GM13976 (cell line): ENCODE measurements at regions not wholly inside any gene's neighbourhood (a gene's known extent, or its start where the extent isn't known, plus 50 kb on each side); places are given as distances from the start of the nearest gene placed in this dataset.

Experiments
- DNase-seq: peaks from one replicate; pipeline ENCODE4 v3.0.0; 2012; ENCODE audit warnings: low spot score
- CTCF ChIP-seq: IDR thresholded peaks from 2 replicates; pipeline ENCODE4 v1.5.1; 2012; ENCODE audit warnings: borderline replicate concordance, mild to moderate bottlenecking; ENCODE audit not compliant: insufficient read depth; ENCODE audit errors: extremely low read depth, missing control alignments, control extremely low read depth
- in situ Hi-C: fragments of 300-500 bp; cut with MboI; formaldehyde crosslinking; loops from one replicate; pipeline ENCODE4 v1.12.0; 2022; ENCODE audit warnings: low sequenced_read_pairs, mixed read lengths, inconsistent platforms; ENCODE audit not compliant: unreplicated experiment

DNA sequence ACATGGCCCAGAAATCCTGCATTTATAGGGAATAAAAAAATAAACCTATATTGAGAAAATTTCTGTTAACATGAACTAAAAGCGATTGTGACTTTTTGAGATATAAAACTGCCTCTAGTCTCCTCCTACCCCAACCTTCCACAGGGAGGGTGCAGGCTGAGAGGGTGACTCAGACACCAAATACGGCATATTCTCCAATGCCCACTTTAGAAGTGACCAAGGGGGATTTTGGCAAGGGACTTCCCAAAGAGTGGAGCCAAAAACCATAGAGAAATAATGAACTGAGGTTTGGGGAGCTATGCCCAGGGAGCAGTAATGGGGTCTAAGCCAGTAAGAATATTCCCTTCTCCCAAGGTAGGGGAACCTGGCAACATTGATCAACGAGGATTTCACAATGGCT is 124.9 kb upstream of the ZC3H12C start:
- in situ Hi-C loops, result loop anchor here (25.0 kb wide), 1 partner anchor 394 kb away; no protein-coding TSS in a partner anchor
- no peak for TF ChIP-seq CTCF
- no peak for DNase-seq

- TF ChIP-seq CTCF, result no peak
- in situ Hi-C loops, result loop anchor here (25.0 kb wide), 1 partner anchor 394 kb away; no protein-coding TSS in a partner anchor
- no peak for DNase-seq
Observed at GRCh38 chr11:109968781-109969180, 124.4 kb upstream of the ZC3H12C start.

- no peak for DNase-seq
- in situ Hi-C loops, result loop anchor here (25.0 kb wide), 1 partner anchor 392 kb away; no protein-coding TSS in a partner anchor
- no peak for TF ChIP-seq CTCF
Observed at GRCh38 chr11:109970516-109971183, 122.5 kb upstream of the ZC3H12C start.

DNA sequence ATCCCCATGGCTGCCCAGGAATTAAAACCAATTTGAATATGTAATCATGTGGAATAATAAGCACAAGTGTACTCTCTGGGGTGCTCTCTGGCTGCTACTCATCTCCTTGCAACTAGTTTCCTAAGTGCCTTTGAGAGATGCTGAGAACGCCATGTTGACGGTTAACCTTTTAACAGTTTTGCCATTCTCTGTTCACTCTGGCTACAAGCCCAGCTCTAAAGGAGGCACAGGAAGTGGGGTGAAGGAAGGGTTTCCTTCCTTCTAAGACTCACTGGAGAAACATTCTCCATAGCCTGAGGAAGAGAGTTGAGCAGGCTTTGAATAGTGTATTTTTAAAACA is 122.0 kb upstream of the ZC3H12C start:
- in situ Hi-C loops, result loop anchor here (25.0 kb wide), 1 partner anchor 391 kb away; no protein-coding TSS in a partner anchor
- DNase-seq, result no peak

DNA sequence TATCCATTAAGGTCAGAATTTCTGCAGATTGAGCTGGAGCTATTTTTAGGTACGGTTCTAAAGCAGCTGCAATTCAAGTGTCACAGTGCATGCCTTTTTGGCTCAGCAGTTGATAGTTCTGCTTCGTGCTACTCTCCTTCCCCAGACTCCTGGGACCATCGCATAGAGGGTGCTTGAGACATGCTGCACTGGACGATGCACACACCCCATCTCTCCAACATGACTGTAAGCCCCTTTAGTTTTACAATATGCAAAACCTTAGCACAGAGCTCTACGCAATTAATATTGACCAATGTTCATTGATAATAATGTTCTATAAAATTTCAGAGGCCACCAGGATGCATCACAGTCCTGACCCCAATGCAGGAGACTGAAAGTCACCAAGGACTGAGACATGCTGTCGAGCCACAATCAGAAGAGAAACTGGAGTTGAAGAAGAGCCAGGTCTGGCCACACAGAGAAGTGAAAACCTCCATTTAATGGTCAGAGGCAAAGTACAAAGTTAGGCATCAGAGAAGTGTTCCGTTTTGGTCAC is 120.9 kb upstream of the ZC3H12C start:
- no peak for DNase-seq
- TF ChIP-seq CTCF, result no peak
- in situ Hi-C loops, result loop anchor here (25.0 kb wide), 1 partner anchor 390 kb away; no protein-coding TSS in a partner anchor

More for the DNA sequence above, 122.0 kb upstream of the ZC3H12C start:
- no peak for TF ChIP-seq CTCF

- in situ Hi-C loops, result loop anchor here (25.0 kb wide), 1 partner anchor 389 kb away; no protein-coding TSS in a partner anchor
- no peak for TF ChIP-seq CTCF
- DNase-seq, result no peak
Observed at GRCh38 chr11:109972939-109973338, 120.3 kb upstream of the ZC3H12C start.

DNA sequence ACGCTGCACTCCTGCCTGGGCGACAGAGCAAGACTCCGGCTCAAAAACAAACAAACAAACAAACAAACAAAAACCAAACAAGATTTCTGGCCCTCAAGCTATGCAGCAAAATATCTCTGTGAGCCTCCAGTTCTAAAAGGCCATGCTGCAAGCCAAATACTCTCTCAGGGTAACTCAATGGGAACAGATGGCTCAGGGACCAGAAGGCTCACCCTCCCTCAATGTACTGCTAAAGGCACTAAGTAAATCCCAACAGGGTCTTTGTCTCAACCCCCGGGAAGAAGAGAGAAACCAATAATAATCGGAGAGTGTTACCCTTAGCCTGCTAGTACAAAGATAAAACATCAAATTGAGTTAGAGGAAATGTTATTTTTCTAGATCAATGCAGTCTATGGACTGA is 119.7 kb upstream of the ZC3H12C start:
- in situ Hi-C loops, result loop anchor here (25.0 kb wide), 1 partner anchor 389 kb away; no protein-coding TSS in a partner anchor
- DNase-seq, result no peak
- TF ChIP-seq CTCF, result no peak
